ENCODE measurements at regions not wholly inside any gene's neighbourhood (a gene's known extent, or its start where the extent isn't known, plus 50 kb on each side); places are given as distances from the start of the nearest gene placed in this dataset.

DNA sequence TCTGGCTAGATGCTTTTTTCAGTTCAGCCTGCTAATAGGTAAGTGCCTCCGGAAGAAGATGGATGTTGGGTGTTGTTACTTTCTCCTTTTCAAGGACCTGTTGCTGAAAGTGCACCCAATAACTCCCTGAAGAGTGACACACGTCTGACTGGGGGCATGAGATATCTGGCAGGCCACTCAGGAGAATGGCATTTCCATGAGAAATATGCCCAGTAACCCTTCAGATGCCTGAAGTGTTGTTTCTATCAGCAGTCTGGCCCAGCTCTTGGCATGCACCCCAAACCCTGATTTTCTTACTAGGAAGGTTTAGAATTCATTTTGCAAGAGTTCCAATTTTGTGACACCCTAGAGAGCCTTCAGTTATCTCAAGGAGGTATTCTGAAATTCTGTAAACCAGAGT lies 71.5 kb downstream of the ARHGAP35 start:
- no peak for TF ChIP-seq EZH2 (IDR thresholded peaks at IDR 0.05; ENCODE audit: low read length)
- TF ChIP-seq, protein P1, sequence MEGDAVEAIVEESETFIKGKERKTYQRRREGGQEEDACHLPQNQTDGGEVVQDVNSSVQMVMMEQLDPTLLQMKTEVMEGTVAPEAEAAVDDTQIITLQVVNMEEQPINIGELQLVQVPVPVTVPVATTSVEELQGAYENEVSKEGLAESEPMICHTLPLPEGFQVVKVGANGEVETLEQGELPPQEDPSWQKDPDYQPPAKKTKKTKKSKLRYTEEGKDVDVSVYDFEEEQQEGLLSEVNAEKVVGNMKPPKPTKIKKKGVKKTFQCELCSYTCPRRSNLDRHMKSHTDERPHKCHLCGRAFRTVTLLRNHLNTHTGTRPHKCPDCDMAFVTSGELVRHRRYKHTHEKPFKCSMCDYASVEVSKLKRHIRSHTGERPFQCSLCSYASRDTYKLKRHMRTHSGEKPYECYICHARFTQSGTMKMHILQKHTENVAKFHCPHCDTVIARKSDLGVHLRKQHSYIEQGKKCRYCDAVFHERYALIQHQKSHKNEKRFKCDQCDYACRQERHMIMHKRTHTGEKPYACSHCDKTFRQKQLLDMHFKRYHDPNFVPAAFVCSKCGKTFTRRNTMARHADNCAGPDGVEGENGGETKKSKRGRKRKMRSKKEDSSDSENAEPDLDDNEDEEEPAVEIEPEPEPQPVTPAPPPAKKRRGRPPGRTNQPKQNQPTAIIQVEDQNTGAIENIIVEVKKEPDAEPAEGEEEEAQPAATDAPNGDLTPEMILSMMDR (optimal IDR thresholded peaks at IDR 0.05 in 1 of 3, IDR thresholded peaks at IDR 0.05 in 1 of 3, conservative IDR thresholded peaks at IDR 0.05 in 1 of 3; ENCODE audit: extremely low read depth in 1 of 3, insufficient read depth in 2 of 3, low read length in 3 of 3) = no peak

All from keratinocyte (primary cell).